ENCODE measurements at regions not wholly inside any gene's neighbourhood (a gene's known extent, or its start where the extent isn't known, plus 50 kb on each side); places are given as distances from the start of the nearest gene placed in this dataset.

DNA sequence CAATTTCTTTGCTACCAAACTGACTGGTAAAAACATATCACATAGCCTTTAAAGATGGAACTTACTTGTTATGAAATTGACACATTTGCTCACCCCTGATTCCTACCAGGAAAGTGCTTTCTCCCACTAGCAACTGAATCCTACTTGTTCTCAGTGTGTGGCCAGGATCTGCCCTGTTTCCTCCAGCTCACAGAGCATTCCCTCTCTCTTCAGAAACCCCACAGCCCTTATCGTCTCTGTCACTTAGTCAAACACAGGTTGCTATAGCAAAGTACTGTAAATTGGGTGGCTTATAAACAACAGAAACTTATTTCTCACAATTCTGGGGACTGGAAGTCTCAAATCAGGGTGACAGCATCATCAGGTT, 265.2 kb upstream of the BOD1L1 start:
- in situ Hi-C loops (cut with MboI; ENCODE audit: low sequenced_read_pairs, unreplicated experiment), result no loop called here
- TF ChIP-seq, protein P1, sequence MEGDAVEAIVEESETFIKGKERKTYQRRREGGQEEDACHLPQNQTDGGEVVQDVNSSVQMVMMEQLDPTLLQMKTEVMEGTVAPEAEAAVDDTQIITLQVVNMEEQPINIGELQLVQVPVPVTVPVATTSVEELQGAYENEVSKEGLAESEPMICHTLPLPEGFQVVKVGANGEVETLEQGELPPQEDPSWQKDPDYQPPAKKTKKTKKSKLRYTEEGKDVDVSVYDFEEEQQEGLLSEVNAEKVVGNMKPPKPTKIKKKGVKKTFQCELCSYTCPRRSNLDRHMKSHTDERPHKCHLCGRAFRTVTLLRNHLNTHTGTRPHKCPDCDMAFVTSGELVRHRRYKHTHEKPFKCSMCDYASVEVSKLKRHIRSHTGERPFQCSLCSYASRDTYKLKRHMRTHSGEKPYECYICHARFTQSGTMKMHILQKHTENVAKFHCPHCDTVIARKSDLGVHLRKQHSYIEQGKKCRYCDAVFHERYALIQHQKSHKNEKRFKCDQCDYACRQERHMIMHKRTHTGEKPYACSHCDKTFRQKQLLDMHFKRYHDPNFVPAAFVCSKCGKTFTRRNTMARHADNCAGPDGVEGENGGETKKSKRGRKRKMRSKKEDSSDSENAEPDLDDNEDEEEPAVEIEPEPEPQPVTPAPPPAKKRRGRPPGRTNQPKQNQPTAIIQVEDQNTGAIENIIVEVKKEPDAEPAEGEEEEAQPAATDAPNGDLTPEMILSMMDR (IDR thresholded peaks at IDR 0.05; ENCODE audit: borderline replicate concordance, control extremely low read depth, extremely low read depth, insufficient read depth, missing control alignments), result no peak
- DNase-seq (ENCODE audit: low spot score), result no peak

DNA sequence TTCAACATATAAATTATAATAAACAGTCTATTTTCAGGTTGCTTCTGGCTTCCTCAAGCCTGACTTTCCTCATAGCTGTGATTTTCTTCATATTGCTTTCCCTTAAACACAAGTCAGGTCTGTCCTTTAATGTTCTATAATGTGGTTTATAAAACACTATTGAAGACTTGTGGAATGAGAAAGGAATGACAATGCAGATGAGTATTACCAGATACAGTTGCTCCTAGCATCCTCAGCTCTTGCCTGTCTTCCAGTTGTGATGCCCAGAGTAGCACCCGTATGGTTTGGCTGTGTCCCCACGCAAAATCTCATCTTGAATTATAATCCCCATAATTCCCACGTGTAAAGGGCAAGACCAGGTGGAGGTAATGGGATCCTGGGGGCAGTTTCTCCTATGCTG, 265.7 kb upstream of the BOD1L1 start:
- TF ChIP-seq, protein P1 (IDR thresholded peaks at IDR 0.05; ENCODE audit: borderline replicate concordance, control extremely low read depth, extremely low read depth, insufficient read depth, missing control alignments), result no peak
- no peak for DNase-seq (ENCODE audit: low spot score)
- in situ Hi-C loops (cut with MboI; ENCODE audit: low sequenced_read_pairs, unreplicated experiment), result no loop called here

DNA sequence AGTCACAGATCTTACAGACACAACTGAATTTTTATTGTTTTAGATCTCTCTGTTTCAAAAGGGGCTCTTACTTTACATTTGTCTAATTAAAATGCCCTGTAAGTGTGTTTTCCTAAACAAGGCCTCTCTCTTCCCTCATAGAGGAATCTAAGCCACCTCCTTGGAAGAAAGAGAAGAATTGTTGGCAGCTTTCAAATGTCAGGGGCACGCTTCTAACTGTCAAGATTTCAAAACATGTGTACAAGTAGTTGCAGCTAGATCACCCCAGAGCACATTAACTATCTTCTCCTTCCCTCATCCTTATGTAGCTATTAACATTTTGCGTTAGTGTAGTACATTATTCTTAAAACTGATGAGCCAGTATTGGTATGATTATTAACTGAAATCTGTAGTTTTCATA, 266.5 kb upstream of the BOD1L1 start:
- no peak for DNase-seq (ENCODE audit: low spot score)
- TF ChIP-seq, protein P1 (IDR thresholded peaks at IDR 0.05; ENCODE audit: borderline replicate concordance, control extremely low read depth, extremely low read depth, insufficient read depth, missing control alignments), result no peak
- in situ Hi-C loops (cut with MboI; ENCODE audit: low sequenced_read_pairs, unreplicated experiment), result no loop called here

DNA sequence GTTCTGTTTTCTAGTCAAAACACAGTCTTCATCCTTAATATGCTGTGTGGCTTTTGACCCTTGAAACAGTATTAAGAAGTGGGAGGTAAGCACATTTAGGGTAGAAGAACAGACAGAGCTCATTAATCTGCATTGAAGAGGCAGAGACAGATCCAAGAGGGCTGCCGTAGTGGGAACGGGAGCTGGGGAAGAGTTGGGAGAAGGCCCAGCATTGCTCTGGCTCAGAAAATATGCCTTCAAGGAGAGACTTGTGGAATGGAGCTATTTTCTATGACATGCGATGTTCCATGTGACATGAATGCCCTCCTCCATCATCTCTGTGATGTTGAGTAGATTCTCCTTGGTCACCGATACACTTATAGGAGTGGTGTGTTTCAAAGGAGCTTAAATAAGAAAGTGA, 273.3 kb upstream of the BOD1L1 start:
- no peak for DNase-seq (ENCODE audit: low spot score)
- in situ Hi-C loops (cut with MboI; ENCODE audit: low sequenced_read_pairs, unreplicated experiment), result no loop called here
- TF ChIP-seq, protein P1 (IDR thresholded peaks at IDR 0.05; ENCODE audit: borderline replicate concordance, control extremely low read depth, extremely low read depth, insufficient read depth, missing control alignments), result no peak

DNA sequence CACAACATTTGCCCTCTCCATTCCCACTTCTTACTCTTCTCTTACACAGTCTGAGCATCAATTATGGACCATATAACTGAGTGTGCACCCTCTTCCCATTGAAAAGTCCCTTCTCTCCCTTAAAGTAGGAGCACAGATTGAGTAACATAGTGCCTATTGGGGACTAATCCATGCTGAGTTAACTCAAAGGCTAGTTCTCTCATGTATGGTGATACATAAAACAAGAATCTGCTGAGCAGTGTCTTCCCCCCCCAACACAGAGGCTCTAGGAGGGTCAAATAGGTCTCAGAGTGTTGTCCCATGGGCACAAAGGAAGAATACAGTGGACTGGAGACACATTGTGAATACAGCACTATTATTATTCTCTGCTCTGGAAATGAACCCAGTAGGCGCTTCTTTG, 274.6 kb upstream of the BOD1L1 start:
- TF ChIP-seq, protein P1 (IDR thresholded peaks at IDR 0.05; ENCODE audit: borderline replicate concordance, control extremely low read depth, extremely low read depth, insufficient read depth, missing control alignments), result no peak
- in situ Hi-C loops (cut with MboI; ENCODE audit: low sequenced_read_pairs, unreplicated experiment), result no loop called here

DNA sequence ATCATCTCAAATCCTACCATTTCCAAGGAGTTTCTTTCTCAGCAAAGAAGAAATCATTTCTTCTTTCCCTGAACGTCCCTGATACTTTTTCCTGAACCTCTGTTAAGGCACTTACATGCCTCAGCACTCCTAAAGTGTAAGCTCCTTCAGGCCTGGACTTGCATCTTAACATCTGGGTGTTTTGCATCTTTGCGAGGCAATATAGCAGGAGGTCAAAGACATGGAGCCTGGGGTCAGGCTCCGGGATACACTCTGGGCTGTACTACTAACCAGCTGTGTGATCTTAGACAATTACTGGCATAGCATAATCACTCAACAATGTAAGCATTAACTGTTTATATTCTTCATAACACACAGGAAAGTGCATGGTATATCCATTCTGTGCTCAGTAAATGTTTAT, 275.5 kb upstream of the BOD1L1 start:
- in situ Hi-C loops (cut with MboI; ENCODE audit: low sequenced_read_pairs, unreplicated experiment), result no loop called here
- no peak for DNase-seq (ENCODE audit: low spot score)
- TF ChIP-seq, protein P1 (IDR thresholded peaks at IDR 0.05; ENCODE audit: borderline replicate concordance, control extremely low read depth, extremely low read depth, insufficient read depth, missing control alignments), result no peak

More for the DNA sequence above, 274.6 kb upstream of the BOD1L1 start:
- no peak for DNase-seq (ENCODE audit: low spot score)

DNA sequence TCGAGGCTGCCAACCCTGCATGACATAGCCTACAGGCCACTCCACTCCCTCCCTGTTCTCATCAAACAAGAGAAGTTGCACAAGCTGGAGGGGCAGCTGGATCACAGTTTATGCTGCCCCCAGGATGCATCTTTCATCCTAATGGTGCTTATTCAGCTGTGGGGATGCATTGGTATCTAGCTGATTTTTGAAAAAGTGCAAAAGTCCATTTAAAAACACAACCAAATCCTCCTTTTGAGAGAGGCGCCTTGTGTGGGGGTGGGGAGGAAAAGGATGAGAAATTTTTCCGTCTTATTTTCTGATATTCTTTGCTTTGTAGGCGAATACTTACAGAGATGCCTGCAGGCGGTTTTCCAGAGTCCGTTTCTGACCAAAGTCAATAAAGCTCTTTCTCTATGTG, 276.4 kb upstream of the BOD1L1 start:
- no peak for DNase-seq (ENCODE audit: low spot score)
- in situ Hi-C loops (cut with MboI; ENCODE audit: low sequenced_read_pairs, unreplicated experiment), result no loop called here
- TF ChIP-seq, protein P1 (IDR thresholded peaks at IDR 0.05; ENCODE audit: borderline replicate concordance, control extremely low read depth, extremely low read depth, insufficient read depth, missing control alignments), result no peak
